ENCODE measurements at regions not wholly inside any gene's neighbourhood (a gene's known extent, or its start where the extent isn't known, plus 50 kb on each side); places are given as distances from the start of the nearest gene placed in this dataset.

- Mint-ChIP-seq H3K27me3 (ENCODE audit: low read depth in 2 of 2) (no peaks in the 10 kb centered on the region), H3K4me3 (no peak overlapping the region), H3K4me1 (no peaks in the 10 kb centered on the region), H3K27ac (no peak overlapping the region), H3K36me3 (peaks cover 9% of the 10 kb centered on the region), H3K9me3 (no peaks in the 10 kb centered on the region)
- no peak for ATAC-seq
- Histone ChIP-seq H3K4me1 (ENCODE audit: control insufficient read depth, insufficient read depth, low read length) (no peaks in the 10 kb centered on the region), H3K9me3 (ENCODE audit: control insufficient read depth, insufficient read depth, low read length) (no peaks in the 10 kb centered on the region), H3K27me3 (ENCODE audit: control insufficient read depth, insufficient read depth, low read length) (no peaks in the 10 kb centered on the region), H3K4me3 (ENCODE audit: low read length) (no peak overlapping the region), H3K36me3 (ENCODE audit: control insufficient read depth, insufficient read depth, low read length) (peaks cover 22% of the 10 kb centered on the region), H3K27ac (ENCODE audit: low read length) (no peak overlapping the region)
- no peak for TF ChIP-seq CTCF (IDR thresholded peaks at IDR 0.05)
- DNase-seq, result no peak
- intact Hi-C loops (cut with micrococcal nuclease), result no loop called here
- WGBS (ENCODE audit: insufficient coverage), result 97% methylated on average over 5 of the region's 7 CpGs
Measured at GRCh38 chr10:28058746-28059145, 59.9 kb upstream of the ODAD2 start.

DNA sequence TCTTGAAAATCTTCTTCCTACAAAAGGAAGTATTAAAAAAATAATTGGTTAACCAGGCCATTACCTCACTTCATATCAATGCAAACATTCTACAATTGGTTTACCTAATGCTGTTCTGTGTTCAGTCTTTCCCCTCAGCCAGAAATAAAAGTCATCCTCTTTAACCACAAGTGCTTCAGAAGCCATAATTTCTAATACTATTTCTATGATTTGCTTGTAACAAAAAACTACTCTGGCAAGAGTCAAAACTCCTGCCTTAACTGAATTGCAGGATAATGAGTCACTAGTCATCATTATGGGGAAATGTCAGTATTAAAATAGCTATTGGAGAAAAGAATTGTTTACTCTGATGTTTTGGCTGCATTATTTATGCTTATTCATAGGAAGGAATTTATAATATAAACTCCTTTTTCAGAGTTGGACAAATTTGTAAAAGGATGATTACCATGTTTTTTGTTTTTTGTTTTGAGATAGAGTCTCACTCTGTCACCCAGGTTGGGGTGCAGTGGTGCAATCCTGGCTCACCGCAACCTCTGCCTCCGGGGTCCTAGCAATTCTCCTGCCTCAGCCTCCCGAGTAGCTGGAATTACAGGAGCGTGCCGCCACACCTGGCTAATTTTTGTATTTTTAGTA is 55.5 kb upstream of the ODAD2 start:
- 87% methylated on average over 5 of the region's 5 CpGs for WGBS (ENCODE audit: insufficient coverage)
- Histone ChIP-seq H3K4me1 (ENCODE audit: control insufficient read depth, insufficient read depth, low read length) (no peaks in the 10 kb centered on the region), H3K9me3 (ENCODE audit: control insufficient read depth, insufficient read depth, low read length) (no peaks in the 10 kb centered on the region), H3K4me3 (ENCODE audit: low read length) (no peak overlapping the region), H3K36me3 (ENCODE audit: control insufficient read depth, insufficient read depth, low read length) (peaks cover 22% of the 10 kb centered on the region), H3K27me3 (ENCODE audit: control insufficient read depth, insufficient read depth, low read length) (no peaks in the 10 kb centered on the region), H3K27ac (ENCODE audit: low read length) (no peak overlapping the region)
- Mint-ChIP-seq H3K27ac (no peak overlapping the region), H3K9me3 (no peaks in the 10 kb centered on the region), H3K36me3 (peaks cover 9% of the 10 kb centered on the region), H3K4me1 (no peaks in the 10 kb centered on the region), H3K27me3 (ENCODE audit: low read depth in 2 of 2) (no peaks in the 10 kb centered on the region), H3K4me3 (no peak overlapping the region)
- DNase-seq, result no peak
- TF ChIP-seq CTCF (IDR thresholded peaks at IDR 0.05), result no peak
- intact Hi-C loops (cut with micrococcal nuclease), result no loop called here
- ATAC-seq, result no peak

GRCh38 chr10:28049286-28049685 is 50.4 kb upstream of the ODAD2 start:
- no peak overlapping the region for H3K4me3 ChIP-seq (ENCODE audit: low read length)
- 100% methylated on average over 2 of the region's 2 CpGs for WGBS (ENCODE audit: insufficient coverage)
- Mint-ChIP-seq H3K27ac (no peak overlapping the region), H3K36me3 (no peaks in the 10 kb centered on the region), H3K9me3 (no peaks in the 10 kb centered on the region), H3K4me3 (no peak overlapping the region), H3K4me1 (no peaks in the 10 kb centered on the region), H3K27me3 (ENCODE audit: low read depth in 2 of 2) (no peaks in the 10 kb centered on the region)
- no peaks in the 10 kb centered on the region for H3K9me3 ChIP-seq (ENCODE audit: control insufficient read depth, insufficient read depth, low read length)
- no peak for ATAC-seq
- no peak for DNase-seq
- intact Hi-C loops (cut with micrococcal nuclease), result no loop called here
- TF ChIP-seq CTCF (IDR thresholded peaks at IDR 0.05), result no peak
- H3K27ac ChIP-seq (ENCODE audit: low read length), result no peak overlapping the region
- no peaks in the 10 kb centered on the region for H3K4me1 ChIP-seq (ENCODE audit: control insufficient read depth, insufficient read depth, low read length)
- H3K36me3 ChIP-seq (ENCODE audit: control insufficient read depth, insufficient read depth, low read length), result no peaks in the 10 kb centered on the region
- no peaks in the 10 kb centered on the region for H3K27me3 ChIP-seq (ENCODE audit: control insufficient read depth, insufficient read depth, low read length)

All from natural killer cell (primary cell).